A549 (cell line): ENCODE measurements at regions not wholly inside any gene's neighbourhood (a gene's known extent, or its start where the extent isn't known, plus 50 kb on each side); places are given as distances from the start of the nearest gene placed in this dataset.

Source experiments
- EHMT2 ChIP-seq: fragments of 200-600 bp; sonication (generic); IDR thresholded peaks from 2 replicates; pipeline ENCODE4 v1.6.1; 2016; ENCODE audit warnings: antibody characterized with exemption, low read depth, mild to moderate bottlenecking, moderate library complexity
- EP300 ChIP-seq, 2 experiments: fragments of >200 bp; sonication (Bioruptor Twin); formaldehyde crosslinking; IDR thresholded peaks; 2 replicates in 1 of 2; 3 replicates in 1 of 2; pipeline ENCODE4 v1.6.1; 2016 to 2017
- JUN ChIP-seq, 2 experiments: fragments of >200 bp; sonication (Bioruptor Twin); formaldehyde crosslinking; IDR thresholded peaks; 2 replicates in 1 of 2; 3 replicates in 1 of 2; pipeline ENCODE4 v1.6.1; 2016 to 2017
- POLR2A ChIP-seq: IDR thresholded peaks from 2 replicates; pipeline ENCODE4 v1.6.1; 2012; ENCODE audit warnings: mild to moderate bottlenecking, low read length
- RAD21 ChIP-seq, 2 experiments: fragments of >200 bp in 1 of 2; sonication (Bioruptor Twin) in 1 of 2; formaldehyde crosslinking in 1 of 2; IDR thresholded peaks in 1 of 2; conservative IDR thresholded peaks in 1 of 2; 2 replicates in 1 of 2; 3 replicates in 1 of 2; pipeline ENCODE4 v1.6.1; 2012 to 2018; ENCODE audit warnings: inconsistent platforms in 1 of 2
- RCOR1 ChIP-seq: fragments of 150-350 bp; IDR thresholded peaks from 2 replicates; pipeline ENCODE4 v1.6.1; 2014; ENCODE audit warnings: antibody characterized with exemption, low read length, low read depth
- TF ChIP-seq, protein P1 (sequence below): fragments of >200 bp; sonication (Bioruptor Twin); formaldehyde crosslinking; IDR thresholded peaks from 3 replicates; pipeline ENCODE4 v1.5.1; 2016

- TF ChIP-seq, protein P1, sequence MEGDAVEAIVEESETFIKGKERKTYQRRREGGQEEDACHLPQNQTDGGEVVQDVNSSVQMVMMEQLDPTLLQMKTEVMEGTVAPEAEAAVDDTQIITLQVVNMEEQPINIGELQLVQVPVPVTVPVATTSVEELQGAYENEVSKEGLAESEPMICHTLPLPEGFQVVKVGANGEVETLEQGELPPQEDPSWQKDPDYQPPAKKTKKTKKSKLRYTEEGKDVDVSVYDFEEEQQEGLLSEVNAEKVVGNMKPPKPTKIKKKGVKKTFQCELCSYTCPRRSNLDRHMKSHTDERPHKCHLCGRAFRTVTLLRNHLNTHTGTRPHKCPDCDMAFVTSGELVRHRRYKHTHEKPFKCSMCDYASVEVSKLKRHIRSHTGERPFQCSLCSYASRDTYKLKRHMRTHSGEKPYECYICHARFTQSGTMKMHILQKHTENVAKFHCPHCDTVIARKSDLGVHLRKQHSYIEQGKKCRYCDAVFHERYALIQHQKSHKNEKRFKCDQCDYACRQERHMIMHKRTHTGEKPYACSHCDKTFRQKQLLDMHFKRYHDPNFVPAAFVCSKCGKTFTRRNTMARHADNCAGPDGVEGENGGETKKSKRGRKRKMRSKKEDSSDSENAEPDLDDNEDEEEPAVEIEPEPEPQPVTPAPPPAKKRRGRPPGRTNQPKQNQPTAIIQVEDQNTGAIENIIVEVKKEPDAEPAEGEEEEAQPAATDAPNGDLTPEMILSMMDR, result no peak
- no peak for TF ChIP-seq POLR2A
- TF ChIP-seq EHMT2, result no peak
- TF ChIP-seq RAD21 (conservative IDR thresholded peaks at IDR 0.05 in 1 of 2, IDR thresholded peaks at IDR 0.05 in 1 of 2), result no peak
- no peak for TF ChIP-seq RCOR1
- TF ChIP-seq EP300 (IDR thresholded peaks at IDR 0.05), result no peak
- TF ChIP-seq JUN (IDR thresholded peaks at IDR 0.05), result no peak
Measured at GRCh38 chr13:34302596-34302995, 484.6 kb downstream of the RFC3 start.
